Hepatocyte (in vitro differentiated cells): ENCODE measurements at regions not wholly inside any gene's neighbourhood (a gene's known extent, or its start where the extent isn't known, plus 50 kb on each side); places are given as distances from the start of the nearest gene placed in this dataset.

Experiments
- DNase-seq: peaks from one replicate; pipeline ENCODE4 v3.0.0-alpha.2; 2016; ENCODE audit warnings: low spot score
- H2AFZ ChIP-seq: fragments of 200-600 bp; sonication (generic); 2 replicates; pipeline ENCODE4 v1.6.0; 2016; ENCODE audit warnings: antibody characterized with exemption, mild to moderate bottlenecking
- H3K27ac ChIP-seq: fragments of 200-600 bp; sonication (generic); 2 replicates; pipeline ENCODE4 v1.5.1; 2016; ENCODE audit warnings: mild to moderate bottlenecking
- H3K27me3 ChIP-seq: fragments of 200-600 bp; sonication (generic); 2 replicates; pipeline ENCODE4 v1.6.1; 2016
- H3K36me3 ChIP-seq: fragments of 200-600 bp; sonication (generic); replicated peaks from 2 replicates; pipeline ENCODE4 v1.5.1; 2016; ENCODE audit warnings: low read depth; ENCODE audit not compliant: insufficient read depth
- H3K4me1 ChIP-seq: fragments of 200-600 bp; sonication (generic); 2 replicates; pipeline ENCODE4 v1.5.1; 2016; ENCODE audit warnings: mild to moderate bottlenecking, moderate library complexity; ENCODE audit not compliant: insufficient read depth
- H3K4me2 ChIP-seq: fragments of 200-600 bp; sonication (generic); 2 replicates; pipeline ENCODE4 v1.6.0; 2016
- H3K4me3 ChIP-seq: fragments of 200-600 bp; sonication (generic); 2 replicates; pipeline ENCODE4 v1.5.1; 2016; ENCODE audit warnings: mild to moderate bottlenecking
- H3K79me2 ChIP-seq: fragments of 200-600 bp; sonication (generic); 2 replicates; pipeline ENCODE4 v1.6.0; 2017; ENCODE audit warnings: mild to moderate bottlenecking
- H3K9me2 ChIP-seq: fragments of 200-600 bp; sonication (generic); replicated peaks from 2 replicates; pipeline ENCODE4 v1.6.0; 2017; ENCODE audit warnings: mild to moderate bottlenecking; ENCODE audit not compliant: insufficient read depth
- H3K9me3 ChIP-seq: fragments of 200-600 bp; sonication (generic); 2 replicates; pipeline ENCODE4 v1.5.1; 2016; ENCODE audit warnings: low read depth, mild to moderate bottlenecking
- H4K20me1 ChIP-seq: fragments of 200-600 bp; sonication (generic); 2 replicates; pipeline ENCODE4 v1.6.0; 2016; ENCODE audit warnings: mild to moderate bottlenecking; ENCODE audit not compliant: insufficient read depth, poor library complexity, severe bottlenecking
- CTCF ChIP-seq: fragments of 200-600 bp; sonication (generic); IDR thresholded peaks from 2 replicates; pipeline ENCODE4 v1.5.1; 2016; ENCODE audit warnings: antibody characterized with exemption, mild to moderate bottlenecking; ENCODE audit not compliant: poor library complexity
- EZH2 ChIP-seq: fragments of 200-600 bp; sonication (generic); IDR thresholded peaks from 2 replicates; pipeline ENCODE4 v1.6.1; 2016; ENCODE audit warnings: antibody characterized with exemption, mild to moderate bottlenecking, borderline replicate concordance
- EZH2phosphoT487 ChIP-seq: fragments of 200-600 bp; sonication (generic); IDR thresholded peaks from one replicate; pipeline ENCODE4 v1.6.1; 2018; ENCODE audit warnings: antibody characterized with exemption, mild to moderate bottlenecking, low read depth, moderate library complexity; ENCODE audit not compliant: unreplicated experiment, severe bottlenecking
- WGBS: methylation state at CpG from one replicate; pipeline ENCODE4 v1.1.6; 2016; ENCODE audit warnings: low lambda C conversion rate; ENCODE audit errors: missing lambda C conversion rate; 5-methylcytosine and 5-hydroxymethylcytosine counted together

GRCh38 chr4:126775485-126776106, 857.2 kb upstream of the INTU start:
- H3K27ac ChIP-seq, result no peak overlapping the region
- H3K27me3 ChIP-seq, result no peaks in the 10 kb centered on the region
- no peaks in the 10 kb centered on the region for H3K36me3 ChIP-seq
- H3K79me2 ChIP-seq, result no peaks in the 10 kb centered on the region
- WGBS, result 83% methylated on average over 5 of the region's 5 CpGs
- no peak for DNase-seq
- no peak overlapping the region for H2AFZ ChIP-seq
- no peaks in the 10 kb centered on the region for H3K9me3 ChIP-seq
- no peak for TF ChIP-seq CTCF
- TF ChIP-seq EZH2, result no peak
- no peak for TF ChIP-seq EZH2phosphoT487
- H3K4me1 ChIP-seq, result no peaks in the 10 kb centered on the region
- H3K9me2 ChIP-seq, result no peaks in the 10 kb centered on the region
- no peak overlapping the region for H3K4me2 ChIP-seq
- H4K20me1 ChIP-seq, result no peaks in the 10 kb centered on the region
- no peak overlapping the region for H3K4me3 ChIP-seq

- TF ChIP-seq CTCF (no peak), EZH2 (no peak), EZH2phosphoT487 (no peak)
Observed at GRCh38 chr4:126776361-126776760, 856.4 kb upstream of the INTU start.

GRCh38 chr4:126777649-126778048, 855.1 kb upstream of the INTU start:
- DNase-seq, result no peak
- Histone ChIP-seq H3K27ac (no peak overlapping the region), H3K4me1 (no peaks in the 10 kb centered on the region), H4K20me1 (no peaks in the 10 kb centered on the region), H3K4me2 (no peak overlapping the region), H3K4me3 (no peak overlapping the region), H3K36me3 (no peaks in the 10 kb centered on the region), H2AFZ (no peak overlapping the region), H3K9me2 (no peaks in the 10 kb centered on the region), H3K27me3 (no peaks in the 10 kb centered on the region), H3K79me2 (no peaks in the 10 kb centered on the region), H3K9me3 (no peaks in the 10 kb centered on the region)
- WGBS, result 75% methylated on average over 1 of the region's 1 CpG
- TF ChIP-seq CTCF, result no peak
- no peak for TF ChIP-seq EZH2
- no peak for TF ChIP-seq EZH2phosphoT487

More at GRCh38 chr4:126776361-126776760, 856.4 kb upstream of the INTU start:
- DNase-seq, result no peak
- Histone ChIP-seq H4K20me1 (no peaks in the 10 kb centered on the region), H3K27ac (no peak overlapping the region), H3K4me1 (no peaks in the 10 kb centered on the region), H3K9me3 (no peaks in the 10 kb centered on the region), H3K79me2 (no peaks in the 10 kb centered on the region), H3K9me2 (no peaks in the 10 kb centered on the region), H3K4me3 (no peak overlapping the region), H3K36me3 (no peaks in the 10 kb centered on the region), H3K27me3 (no peaks in the 10 kb centered on the region), H2AFZ (no peak overlapping the region), H3K4me2 (no peak overlapping the region)
- 44% methylated on average over 5 of the region's 5 CpGs for WGBS
